Naive thymus-derived CD4-positive, alpha-beta T cell (primary cell): ENCODE measurements at regions not wholly inside any gene's neighbourhood (a gene's known extent, or its start where the extent isn't known, plus 50 kb on each side); places are given as distances from the start of the nearest gene placed in this dataset.

Experiments used
- ATAC-seq: fragments of 150-1000 bp; cut with Tn5 transposase; 2 replicates; pipeline ENCODE4 v1.10.0; 2021; ENCODE audit warnings: mild to moderate bottlenecking, moderate library complexity
- CTCF ChIA-PET: fragments of 350-600 bp; sonication (Branson Sonifier 250); formaldehyde crosslinking; loops from one replicate; lab custom pipeline; 2021; ENCODE audit warnings: antibody characterized with exemption; lab: Charles Lee
- POLR2A ChIA-PET: fragments of 350-600 bp; sonication (Branson Sonifier 250); formaldehyde crosslinking; loops from one replicate; lab custom pipeline; 2021; ENCODE audit warnings: antibody characterized with exemption, inconsistent platforms; lab: Charles Lee
- DNase-seq, 9 donors: peaks; one replicate each; pipeline versions ENCODE4 v3.0.0 to v3.0.0-alpha.2; 2020 to 2022; ENCODE audit warnings: mixed read lengths in 1 of 9
- H3K27ac ChIP-seq: one replicate; pipeline ENCODE4 v1.7.0; 2013; ENCODE audit warnings: mild to moderate bottlenecking, low read depth, low read length, moderate library complexity
- H3K27me3 ChIP-seq, 2 donors: one replicate each; pipeline ENCODE4 v1.7.0; 2013; ENCODE audit warnings: low read length in 2 of 2, mild to moderate bottlenecking in 2 of 2, moderate library complexity in 2 of 2; ENCODE audit not compliant: control insufficient read depth in 2 of 2, insufficient read depth in 2 of 2
- H3K36me3 ChIP-seq, 3 experiments: 1 replicate in 2 of 3; 2 replicates in 1 of 3; pipeline ENCODE4 v1.7.0; 2013; ENCODE audit warnings: low read length in 3 of 3, mild to moderate bottlenecking in 3 of 3, moderate library complexity in 1 of 3; ENCODE audit not compliant: insufficient read depth in 3 of 3, control insufficient read depth in 2 of 3
- H3K4me1 ChIP-seq, 2 donors: one replicate each; pipeline ENCODE4 v1.7.0; 2013; ENCODE audit warnings: low read length in 2 of 2, mild to moderate bottlenecking in 2 of 2, moderate library complexity in 1 of 2; ENCODE audit not compliant: control insufficient read depth in 2 of 2, insufficient read depth in 2 of 2
- H3K4me3 ChIP-seq: 2 replicates; pipeline ENCODE4 v1.7.0; 2013; ENCODE audit warnings: mild to moderate bottlenecking, low read length
- H3K9me3 ChIP-seq, 3 experiments: 1 replicate in 2 of 3; 2 replicates in 1 of 3; pipeline ENCODE4 v1.7.0; 2013; ENCODE audit warnings: low read length in 3 of 3; ENCODE audit not compliant: control insufficient read depth in 2 of 3
- H3K27ac Mint-ChIP-seq, 9 donors: one replicate each; pipeline ENCODE4 v1.8.0; 2020 to 2022; ENCODE audit warnings: mixed read lengths in 9 of 9, mild to moderate bottlenecking in 8 of 9, moderate library complexity in 5 of 9, inconsistent platforms in 2 of 9
- H3K27me3 Mint-ChIP-seq, 5 donors: one replicate each; pipeline ENCODE4 v1.8.0; 2021 to 2022; ENCODE audit warnings: mixed read lengths in 5 of 5, mild to moderate bottlenecking in 1 of 5
- H3K36me3 Mint-ChIP-seq, 5 donors: one replicate each; pipeline ENCODE4 v1.8.0; 2020 to 2022; ENCODE audit warnings: mixed read lengths in 5 of 5, mild to moderate bottlenecking in 3 of 5, inconsistent platforms in 1 of 5
- H3K4me1 Mint-ChIP-seq, 7 donors: one replicate each; pipeline ENCODE4 v1.8.0; 2020 to 2022; ENCODE audit warnings: mixed read lengths in 7 of 7, mild to moderate bottlenecking in 3 of 7, inconsistent platforms in 1 of 7
- H3K4me3 Mint-ChIP-seq, 10 donors: one replicate each; pipeline ENCODE4 v1.8.0; 2020 to 2022; ENCODE audit warnings: mild to moderate bottlenecking in 10 of 10, mixed read lengths in 10 of 10, moderate library complexity in 6 of 10, inconsistent platforms in 2 of 10
- H3K9me3 Mint-ChIP-seq, 11 donors: one replicate each; pipeline ENCODE4 v1.8.0; 2020 to 2022; ENCODE audit warnings: mixed read lengths in 11 of 11, mild to moderate bottlenecking in 4 of 11, inconsistent platforms in 1 of 11, moderate library complexity in 1 of 11
- intact Hi-C, 2 donors: fragments of 100-400 bp; cut with micrococcal nuclease; formaldehyde crosslinking; loops; one replicate each; pipeline ENCODE4 v1.15.1; 2023

GRCh38 chr15:87720235-87720634 lies 536.3 kb downstream of the NTRK3 start:
- no peaks in the 10 kb centered on the region for H3K27me3 ChIP-seq
- H3K9me3 ChIP-seq: no peaks in the 10 kb centered on the region
- no peak overlapping the region for H3K4me3 ChIP-seq
- CTCF ChIA-PET: no interaction called here
- H3K27ac Mint-ChIP-seq: no peak overlapping the region
- peaks cover 0 to 8% (median 5%) of the 10 kb centered on the region in 7 donors for H3K4me1 Mint-ChIP-seq
- no peaks in the 10 kb centered on the region for H3K4me1 ChIP-seq
- no peaks in the 10 kb centered on the region for H3K36me3 ChIP-seq
- no peak overlapping the region for H3K27ac ChIP-seq
- intact Hi-C loops: no loop called here
- H3K9me3 Mint-ChIP-seq: peaks cover 0 to 5% (median 0%) of the 10 kb centered on the region in 11 donors
- POLR2A ChIA-PET: no interaction called here
- no peak for ATAC-seq
- no peaks in the 10 kb centered on the region for H3K36me3 Mint-ChIP-seq
- no peak for DNase-seq
- H3K4me3 Mint-ChIP-seq: no peak overlapping the region
- H3K27me3 Mint-ChIP-seq: peaks cover 0 to 8% (median 0%) of the 10 kb centered on the region in 5 donors

DNA sequence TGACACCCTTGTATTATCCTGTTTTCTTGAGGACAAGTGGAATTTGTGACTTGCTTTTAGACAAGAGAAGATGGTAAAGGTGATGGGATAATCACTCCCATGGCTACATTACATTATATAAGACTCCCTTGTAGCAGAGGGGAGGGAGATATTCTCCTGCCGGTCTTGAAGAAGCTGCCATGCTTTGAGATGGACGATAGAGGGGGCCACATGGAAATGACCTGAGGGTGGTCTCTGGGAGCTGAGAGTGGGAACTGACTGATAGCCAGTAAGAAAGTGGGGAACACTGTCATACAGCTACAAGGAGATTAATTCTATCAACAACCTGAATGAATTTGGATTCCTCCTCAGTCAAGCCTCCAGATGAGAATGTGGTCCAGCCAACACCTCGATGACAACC lies 540.1 kb downstream of the NTRK3 start:
- Histone ChIP-seq H3K27ac (no peak overlapping the region), H3K4me3 (no peak overlapping the region), H3K36me3 (no peaks in the 10 kb centered on the region), H3K9me3 (no peaks in the 10 kb centered on the region), H3K4me1 (no peaks in the 10 kb centered on the region), H3K27me3 (no peaks in the 10 kb centered on the region)
- POLR2A ChIA-PET: no interaction called here
- H3K4me1 Mint-ChIP-seq: peaks cover 0 to 6% (median 0%) of the 10 kb centered on the region in 7 donors
- H3K27me3 Mint-ChIP-seq: peaks cover 0 to 12% (median 0%) of the 10 kb centered on the region in 5 donors
- H3K27ac Mint-ChIP-seq: no peak overlapping the region
- H3K36me3 Mint-ChIP-seq: no peaks in the 10 kb centered on the region
- no peak for ATAC-seq
- no peak for DNase-seq
- CTCF ChIA-PET: interaction anchor here (0.6 kb wide), 1 partner anchor 61 kb away, joined by 3 read pairs; no protein-coding TSS in a partner anchor
- no peak overlapping the region for H3K4me3 Mint-ChIP-seq
- intact Hi-C loops: no loop called here
- peaks cover 0 to 2% (median 0%) of the 10 kb centered on the region in 11 donors for H3K9me3 Mint-ChIP-seq

DNA sequence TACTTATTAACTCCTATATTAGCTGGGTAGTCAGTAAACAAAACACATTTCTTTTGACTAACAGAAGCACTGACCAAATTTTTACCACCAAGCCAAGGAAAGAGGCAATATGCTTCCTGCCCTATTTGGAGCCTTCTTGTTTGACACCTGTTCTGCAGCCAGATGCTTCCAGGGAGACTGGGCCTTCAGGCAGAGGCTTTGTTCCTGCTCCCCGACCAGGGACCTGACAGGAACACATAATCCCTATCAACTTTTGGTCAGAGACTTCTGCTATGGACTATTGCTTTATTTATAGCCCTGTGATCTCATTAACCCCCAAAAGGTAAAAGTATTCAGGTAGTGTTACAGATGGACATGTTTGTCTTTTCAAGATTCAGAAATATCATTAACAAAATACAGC lies 541.3 kb downstream of the NTRK3 start:
- Histone ChIP-seq H3K4me3 (no peak overlapping the region), H3K4me1 (no peaks in the 10 kb centered on the region), H3K27me3 (no peaks in the 10 kb centered on the region), H3K27ac (no peak overlapping the region), H3K36me3 (no peaks in the 10 kb centered on the region), H3K9me3 (no peaks in the 10 kb centered on the region)
- DNase-seq (no peak), ATAC-seq (no peak)
- no peak overlapping the region for H3K4me3 Mint-ChIP-seq
- ChIA-PET POLR2A (no interaction called here), CTCF (no interaction called here)
- no peaks in the 10 kb centered on the region for H3K36me3 Mint-ChIP-seq
- H3K4me1 Mint-ChIP-seq: peaks cover 0 to 6% (median 0%) of the 10 kb centered on the region in 7 donors
- peaks cover 0 to 12% (median 0%) of the 10 kb centered on the region in 5 donors for H3K27me3 Mint-ChIP-seq
- H3K27ac Mint-ChIP-seq: no peak overlapping the region
- intact Hi-C loops: no loop called here
- H3K9me3 Mint-ChIP-seq: peaks cover 0 to 2% (median 0%) of the 10 kb centered on the region in 11 donors

DNA sequence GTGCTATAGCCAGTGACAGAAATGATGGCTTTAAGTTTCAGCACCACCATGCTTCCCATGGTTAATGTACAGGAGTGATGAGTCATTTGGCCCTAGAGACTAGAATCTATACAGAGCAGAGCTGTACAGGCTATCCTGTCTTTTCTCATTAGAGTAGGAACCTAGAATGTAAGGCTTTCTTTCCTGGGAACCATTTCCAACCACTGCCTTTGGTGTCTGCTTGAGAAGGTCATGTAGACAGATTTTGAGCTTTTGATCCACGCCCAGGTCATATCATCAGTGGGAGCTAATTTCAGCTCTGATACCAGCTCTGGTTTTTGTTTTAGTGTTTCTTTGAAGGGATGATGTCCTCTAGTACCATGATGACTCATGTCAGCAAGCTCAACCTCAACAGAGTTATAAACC lies 543.1 kb downstream of the NTRK3 start:
- Mint-ChIP-seq H3K4me1 (peaks cover 0 to 6% (median 0%) of the 10 kb centered on the region in 7 donors), H3K9me3 (peaks cover 0 to 2% (median 0%) of the 10 kb centered on the region in 11 donors), H3K27me3 (peaks cover 0 to 12% (median 0%) of the 10 kb centered on the region in 5 donors), H3K27ac (no peak overlapping the region), H3K4me3 (no peak overlapping the region), H3K36me3 (no peaks in the 10 kb centered on the region)
- ChIA-PET CTCF (no interaction called here), POLR2A (no interaction called here)
- no peaks in the 10 kb centered on the region for H3K4me1 ChIP-seq
- H3K27me3 ChIP-seq: no peaks in the 10 kb centered on the region
- H3K9me3 ChIP-seq: no peaks in the 10 kb centered on the region
- no peak overlapping the region for H3K4me3 ChIP-seq
- DNase-seq: no peak
- intact Hi-C loops: no loop called here
- ATAC-seq: no peak
- no peak overlapping the region for H3K27ac ChIP-seq
- no peaks in the 10 kb centered on the region for H3K36me3 ChIP-seq

GRCh38 chr15:87712211-87712610 lies 544.3 kb downstream of the NTRK3 start:
- ChIA-PET POLR2A (no interaction called here), CTCF (interaction anchor here (1.0 kb wide), 1 partner anchor 43 kb away, joined by 3 read pairs; no protein-coding TSS in a partner anchor)
- Histone ChIP-seq H3K27me3 (no peaks in the 10 kb centered on the region), H3K9me3 (no peaks in the 10 kb centered on the region), H3K27ac (no peak overlapping the region), H3K4me1 (no peaks in the 10 kb centered on the region), H3K4me3 (no peak overlapping the region), H3K36me3 (no peaks in the 10 kb centered on the region)
- ATAC-seq (no peak), DNase-seq (no peak)
- H3K9me3 Mint-ChIP-seq: peaks cover 0 to 2% (median 0%) of the 10 kb centered on the region in 11 donors
- peaks cover 0 to 6% (median 0%) of the 10 kb centered on the region in 7 donors for H3K4me1 Mint-ChIP-seq
- peaks cover 0 to 12% (median 0%) of the 10 kb centered on the region in 5 donors for H3K27me3 Mint-ChIP-seq
- no peak overlapping the region for H3K27ac Mint-ChIP-seq
- no peak overlapping the region for H3K4me3 Mint-ChIP-seq
- no peaks in the 10 kb centered on the region for H3K36me3 Mint-ChIP-seq
- intact Hi-C loops: no loop called here

GRCh38 chr15:87711026-87711425 lies 545.5 kb downstream of the NTRK3 start:
- H3K4me1 Mint-ChIP-seq: peaks cover 0 to 6% (median 0%) of the 10 kb centered on the region in 7 donors
- H3K27me3 Mint-ChIP-seq: peaks cover 0 to 8% (median 0%) of the 10 kb centered on the region in 5 donors

DNA sequence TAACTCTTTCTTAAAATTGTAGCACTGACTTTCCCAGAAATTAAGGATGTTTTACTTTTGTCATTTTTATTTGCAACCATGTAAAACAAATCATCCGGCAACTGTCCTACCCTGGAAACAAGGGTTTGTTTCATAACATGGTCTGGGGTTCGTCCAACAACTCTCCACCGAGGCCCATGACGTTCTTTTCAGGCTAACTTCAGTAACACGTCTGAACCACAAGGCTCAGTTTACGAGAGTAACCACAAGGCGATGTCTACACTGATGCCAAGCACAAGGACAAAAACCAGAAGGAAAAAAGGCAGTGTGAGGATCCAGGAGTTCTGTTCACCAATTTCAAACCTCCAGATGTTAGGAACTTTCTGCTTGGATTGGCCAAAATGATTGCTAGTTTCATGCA lies 546.1 kb downstream of the NTRK3 start:
- ATAC-seq: no peak
- intact Hi-C loops: no loop called here
- Mint-ChIP-seq H3K36me3 (no peaks in the 10 kb centered on the region), H3K4me1 (peaks cover 0 to 6% (median 0%) of the 10 kb centered on the region in 7 donors), H3K4me3 (no peak overlapping the region), H3K27me3 (peaks cover 0 to 6% (median 0%) of the 10 kb centered on the region in 5 donors), H3K27ac (no peak overlapping the region), H3K9me3 (peaks cover 0 to 2% (median 0%) of the 10 kb centered on the region in 11 donors)
- CTCF ChIA-PET: no interaction called here
- H3K27me3 ChIP-seq: no peaks in the 10 kb centered on the region
- no peak overlapping the region for H3K27ac ChIP-seq
- H3K36me3 ChIP-seq: no peaks in the 10 kb centered on the region
- no peaks in the 10 kb centered on the region for H3K4me1 ChIP-seq
- POLR2A ChIA-PET: no interaction called here
- no peaks in the 10 kb centered on the region for H3K9me3 ChIP-seq
- no peak overlapping the region for H3K4me3 ChIP-seq
- DNase-seq: no peak

More at GRCh38 chr15:87711026-87711425, 545.5 kb downstream of the NTRK3 start:
- no peaks in the 10 kb centered on the region for H3K36me3 ChIP-seq
- no peaks in the 10 kb centered on the region for H3K4me1 ChIP-seq
- ATAC-seq (no peak), DNase-seq (no peak)
- H3K4me3 Mint-ChIP-seq: no peak overlapping the region
- CTCF ChIA-PET: no interaction called here
- no peak overlapping the region for H3K27ac ChIP-seq
- H3K27me3 ChIP-seq: no peaks in the 10 kb centered on the region
- H3K9me3 Mint-ChIP-seq: peaks cover 0 to 4% (median 0%) of the 10 kb centered on the region in 11 donors
- intact Hi-C loops: no loop called here
- peak overlapping the region in 1 of 9 donors; percentile 11 for H3K27ac Mint-ChIP-seq
- no peak overlapping the region for H3K4me3 ChIP-seq
- H3K9me3 ChIP-seq: no peaks in the 10 kb centered on the region
- POLR2A ChIA-PET: no interaction called here
- no peaks in the 10 kb centered on the region for H3K36me3 Mint-ChIP-seq
